Kidney epithelial cell (primary cell): ENCODE measurements at regions not wholly inside any gene's neighbourhood (a gene's known extent, or its start where the extent isn't known, plus 50 kb on each side); places are given as distances from the start of the nearest gene placed in this dataset.

Experiments used
- DNase-seq: peaks from one replicate; pipeline ENCODE4 v3.0.0-alpha.2; 2010; ENCODE audit warnings: low read depth
- H3K27me3 ChIP-seq: 2 replicates; pipeline ENCODE4 v1.6.0; 2011; ENCODE audit warnings: low read length; ENCODE audit not compliant: control insufficient read depth, insufficient read depth
- H3K36me3 ChIP-seq: 2 replicates; pipeline ENCODE4 v1.5.1; 2011; ENCODE audit warnings: low read length; ENCODE audit not compliant: control insufficient read depth, insufficient read depth
- H3K4me3 ChIP-seq: 2 replicates; pipeline ENCODE4 v1.5.1; 2011; ENCODE audit warnings: low read depth, mild to moderate bottlenecking, control low read depth, low read length
- TF ChIP-seq, protein P1 (sequence below): IDR thresholded peaks from 2 replicates; pipeline ENCODE4 v1.5.1; 2011; ENCODE audit warnings: mild to moderate bottlenecking, moderate library complexity, low read length, control low read depth, inconsistent platforms; ENCODE audit not compliant: insufficient read depth, poor library complexity, severe bottlenecking

DNA sequence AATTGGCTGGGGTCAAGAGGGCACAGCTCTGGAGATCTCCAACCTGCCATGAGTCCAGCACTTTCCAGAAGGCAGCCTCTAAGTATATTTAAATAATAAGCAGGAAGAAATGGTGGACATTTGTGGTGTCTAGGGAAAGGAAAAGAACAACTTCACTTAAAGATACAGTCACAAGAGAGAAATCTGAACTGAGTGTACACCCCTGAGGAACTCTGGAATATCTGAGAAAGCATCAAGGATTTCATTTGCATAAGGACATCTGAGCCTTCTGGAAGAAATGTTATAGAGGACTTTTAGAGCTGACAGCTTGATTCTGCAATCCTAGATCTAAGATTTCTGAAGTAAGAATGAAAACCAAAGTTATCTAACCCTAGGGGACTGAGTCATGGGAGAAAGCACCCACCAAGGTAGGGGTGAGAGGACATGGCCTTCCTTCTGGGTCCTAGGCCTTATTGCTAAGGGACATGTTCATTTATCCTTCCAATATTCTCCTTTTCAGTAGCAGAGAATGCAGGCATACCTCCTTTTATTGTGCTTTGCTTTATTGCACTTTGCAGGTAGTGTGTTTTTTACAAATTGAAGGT lies 253.4 kb upstream of the SLC24A2 start:
- DNase-seq, result no peak
- H3K27me3 ChIP-seq, result no peaks in the 10 kb centered on the region
- TF ChIP-seq, protein P1, sequence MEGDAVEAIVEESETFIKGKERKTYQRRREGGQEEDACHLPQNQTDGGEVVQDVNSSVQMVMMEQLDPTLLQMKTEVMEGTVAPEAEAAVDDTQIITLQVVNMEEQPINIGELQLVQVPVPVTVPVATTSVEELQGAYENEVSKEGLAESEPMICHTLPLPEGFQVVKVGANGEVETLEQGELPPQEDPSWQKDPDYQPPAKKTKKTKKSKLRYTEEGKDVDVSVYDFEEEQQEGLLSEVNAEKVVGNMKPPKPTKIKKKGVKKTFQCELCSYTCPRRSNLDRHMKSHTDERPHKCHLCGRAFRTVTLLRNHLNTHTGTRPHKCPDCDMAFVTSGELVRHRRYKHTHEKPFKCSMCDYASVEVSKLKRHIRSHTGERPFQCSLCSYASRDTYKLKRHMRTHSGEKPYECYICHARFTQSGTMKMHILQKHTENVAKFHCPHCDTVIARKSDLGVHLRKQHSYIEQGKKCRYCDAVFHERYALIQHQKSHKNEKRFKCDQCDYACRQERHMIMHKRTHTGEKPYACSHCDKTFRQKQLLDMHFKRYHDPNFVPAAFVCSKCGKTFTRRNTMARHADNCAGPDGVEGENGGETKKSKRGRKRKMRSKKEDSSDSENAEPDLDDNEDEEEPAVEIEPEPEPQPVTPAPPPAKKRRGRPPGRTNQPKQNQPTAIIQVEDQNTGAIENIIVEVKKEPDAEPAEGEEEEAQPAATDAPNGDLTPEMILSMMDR, result no peak
- no peak overlapping the region for H3K4me3 ChIP-seq
- no peaks in the 10 kb centered on the region for H3K36me3 ChIP-seq

DNA sequence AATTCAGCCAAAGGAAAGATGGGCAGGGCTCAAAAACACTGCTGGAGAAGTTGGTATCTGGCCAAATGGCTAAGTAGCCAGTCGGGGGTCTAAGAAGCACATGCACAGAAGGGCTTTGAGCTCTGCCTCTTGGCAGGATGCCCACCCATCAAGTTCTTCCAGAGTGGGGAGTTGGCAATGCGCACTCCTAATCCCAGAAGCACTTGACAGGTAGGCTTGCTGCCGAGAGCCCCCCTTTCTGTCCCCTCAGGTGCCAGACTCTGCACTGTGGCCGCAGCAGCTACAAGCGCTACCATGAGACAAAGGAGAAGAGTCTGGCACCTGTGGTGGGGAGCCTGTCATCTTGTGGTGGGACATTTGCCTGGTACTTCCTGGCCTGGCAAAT lies 252.9 kb upstream of the SLC24A2 start:
- TF ChIP-seq, protein P1, result no peak
- Histone ChIP-seq H3K36me3 (no peaks in the 10 kb centered on the region), H3K4me3 (no peak overlapping the region), H3K27me3 (no peaks in the 10 kb centered on the region)
- DNase-seq, result no peak

DNA sequence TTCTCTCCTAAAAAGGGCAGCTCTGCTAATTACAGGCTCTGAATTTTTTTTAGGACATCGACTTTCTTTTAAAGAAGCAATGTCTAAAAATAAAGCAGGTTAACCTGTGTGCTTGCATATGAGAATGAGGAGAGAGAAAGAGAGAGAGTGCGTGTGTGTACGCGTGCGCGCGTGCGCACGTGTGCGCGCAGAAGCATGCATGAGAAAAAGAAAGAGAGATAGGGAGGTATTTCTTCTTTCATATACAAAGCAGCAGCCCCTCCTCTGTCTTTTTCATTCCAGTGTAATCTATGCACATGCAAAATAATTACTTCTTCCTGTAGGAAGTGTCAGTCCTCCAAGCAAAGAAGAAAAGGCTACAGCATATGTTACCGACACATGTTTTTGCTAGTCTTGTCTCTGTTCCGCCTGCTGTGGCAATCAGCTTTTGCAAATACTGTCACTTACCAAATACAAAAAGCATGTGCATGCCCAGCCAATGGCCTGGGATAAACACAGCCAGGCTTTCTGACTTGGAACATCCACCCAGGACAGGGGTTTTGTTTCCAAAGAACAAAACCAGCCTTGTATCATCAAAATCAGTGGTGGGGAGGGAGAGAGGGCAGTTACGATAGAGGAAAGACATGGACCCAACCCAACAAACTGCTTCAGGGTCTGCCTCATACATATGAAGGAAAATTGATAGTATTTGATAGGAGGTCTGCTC lies 252.3 kb upstream of the SLC24A2 start:
- TF ChIP-seq, protein P1, result no peak
- H3K36me3 ChIP-seq, result no peaks in the 10 kb centered on the region
- no peaks in the 10 kb centered on the region for H3K27me3 ChIP-seq
- no peak overlapping the region for H3K4me3 ChIP-seq
- no peak for DNase-seq

DNA sequence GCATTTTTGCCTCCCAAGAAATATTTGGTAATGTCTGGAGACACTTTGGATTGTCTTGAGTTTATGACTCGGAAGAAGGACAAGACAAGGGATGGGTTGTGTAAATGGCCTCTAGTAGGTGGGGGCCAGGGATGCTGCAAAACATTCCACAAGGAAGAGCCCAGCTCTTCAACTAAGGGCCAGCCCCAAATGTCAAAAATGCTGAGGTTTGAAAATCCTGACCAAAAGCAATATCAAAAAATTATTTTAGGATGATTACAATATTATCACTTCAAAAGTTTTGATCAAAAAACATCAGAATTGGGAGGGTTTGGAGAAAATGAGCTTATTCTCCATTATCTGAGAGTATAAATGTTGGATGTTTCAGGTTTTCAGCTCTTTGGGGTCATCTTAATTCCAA lies 248.9 kb upstream of the SLC24A2 start:
- DNase-seq, result no peak
- H3K27me3 ChIP-seq, result no peaks in the 10 kb centered on the region
- H3K36me3 ChIP-seq, result no peaks in the 10 kb centered on the region
- no peak overlapping the region for H3K4me3 ChIP-seq
- TF ChIP-seq, protein P1, result no peak

DNA sequence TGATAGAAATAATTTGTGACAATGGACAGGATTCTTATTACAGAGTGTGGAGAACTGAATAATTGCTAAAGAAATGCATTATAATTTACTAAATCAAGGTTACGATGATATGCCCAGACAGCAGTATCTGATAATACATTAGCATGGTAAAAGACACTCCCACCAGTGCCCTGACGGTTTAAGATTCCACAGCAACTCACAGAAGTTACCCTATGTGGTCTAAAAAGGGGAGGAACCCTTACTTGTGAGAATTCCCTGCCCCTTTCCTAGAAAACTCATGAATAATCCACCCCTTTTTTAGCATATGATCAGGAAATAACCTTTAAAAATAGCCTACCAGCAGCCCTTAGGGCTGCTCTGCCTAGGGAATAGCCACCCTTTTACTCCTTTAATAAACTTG lies 244.7 kb upstream of the SLC24A2 start:
- TF ChIP-seq, protein P1, result no peak
- H3K36me3 ChIP-seq, result no peaks in the 10 kb centered on the region
- no peaks in the 10 kb centered on the region for H3K27me3 ChIP-seq
- DNase-seq, result no peak
- no peak overlapping the region for H3K4me3 ChIP-seq
